ENCODE measurements at regions not wholly inside any gene's neighbourhood (a gene's known extent, or its start where the extent isn't known, plus 50 kb on each side); places are given as distances from the start of the nearest gene placed in this dataset.

DNA sequence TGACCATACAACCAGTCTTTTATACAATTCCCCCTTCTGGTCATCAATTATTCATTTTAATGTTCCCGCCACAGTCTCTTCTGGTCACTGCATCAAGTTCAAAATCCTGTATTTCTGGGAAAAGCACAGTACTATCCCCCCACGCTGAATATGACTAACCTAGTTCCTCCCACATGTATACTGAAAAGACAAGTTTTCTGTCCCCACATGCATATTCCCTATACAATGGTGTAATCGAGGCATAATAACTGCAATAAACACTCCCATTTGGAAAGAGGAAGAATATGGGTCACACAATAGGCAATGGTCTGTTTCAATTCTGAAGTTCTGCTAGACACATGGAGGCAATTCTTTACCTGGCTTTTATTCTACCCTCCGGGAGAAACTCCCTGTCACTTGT, 344.9 kb downstream of the EFNA5 start:
- H3K36me3 ChIP-seq, result no peaks in the 10 kb centered on the region
- TF ChIP-seq, protein P1, sequence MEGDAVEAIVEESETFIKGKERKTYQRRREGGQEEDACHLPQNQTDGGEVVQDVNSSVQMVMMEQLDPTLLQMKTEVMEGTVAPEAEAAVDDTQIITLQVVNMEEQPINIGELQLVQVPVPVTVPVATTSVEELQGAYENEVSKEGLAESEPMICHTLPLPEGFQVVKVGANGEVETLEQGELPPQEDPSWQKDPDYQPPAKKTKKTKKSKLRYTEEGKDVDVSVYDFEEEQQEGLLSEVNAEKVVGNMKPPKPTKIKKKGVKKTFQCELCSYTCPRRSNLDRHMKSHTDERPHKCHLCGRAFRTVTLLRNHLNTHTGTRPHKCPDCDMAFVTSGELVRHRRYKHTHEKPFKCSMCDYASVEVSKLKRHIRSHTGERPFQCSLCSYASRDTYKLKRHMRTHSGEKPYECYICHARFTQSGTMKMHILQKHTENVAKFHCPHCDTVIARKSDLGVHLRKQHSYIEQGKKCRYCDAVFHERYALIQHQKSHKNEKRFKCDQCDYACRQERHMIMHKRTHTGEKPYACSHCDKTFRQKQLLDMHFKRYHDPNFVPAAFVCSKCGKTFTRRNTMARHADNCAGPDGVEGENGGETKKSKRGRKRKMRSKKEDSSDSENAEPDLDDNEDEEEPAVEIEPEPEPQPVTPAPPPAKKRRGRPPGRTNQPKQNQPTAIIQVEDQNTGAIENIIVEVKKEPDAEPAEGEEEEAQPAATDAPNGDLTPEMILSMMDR (IDR thresholded peaks at IDR 0.05 in 4 of 5, conservative IDR thresholded peaks at IDR 0.05 in 1 of 5), result no peak
- no peak for TF ChIP-seq POLR2A (IDR thresholded peaks at IDR 0.05)
- no peaks in the 10 kb centered on the region for H3K27me3 ChIP-seq
- ATAC-seq (no peak), DNase-seq (no peak)
- H3K4me1 ChIP-seq, result no peaks in the 10 kb centered on the region
- H3K4me3 ChIP-seq, result no peak overlapping the region
- no peak overlapping the region for H3K27ac ChIP-seq
- intact Hi-C loops (cut with DNase I; ENCODE audit: low total_unique reads) (no loop called here), in situ Hi-C loops (cut with MboI; ENCODE audit: low sequenced_read_pairs in 4 of 4) (no loop called here)
- no peaks in the 10 kb centered on the region for H3K9me3 ChIP-seq

DNA sequence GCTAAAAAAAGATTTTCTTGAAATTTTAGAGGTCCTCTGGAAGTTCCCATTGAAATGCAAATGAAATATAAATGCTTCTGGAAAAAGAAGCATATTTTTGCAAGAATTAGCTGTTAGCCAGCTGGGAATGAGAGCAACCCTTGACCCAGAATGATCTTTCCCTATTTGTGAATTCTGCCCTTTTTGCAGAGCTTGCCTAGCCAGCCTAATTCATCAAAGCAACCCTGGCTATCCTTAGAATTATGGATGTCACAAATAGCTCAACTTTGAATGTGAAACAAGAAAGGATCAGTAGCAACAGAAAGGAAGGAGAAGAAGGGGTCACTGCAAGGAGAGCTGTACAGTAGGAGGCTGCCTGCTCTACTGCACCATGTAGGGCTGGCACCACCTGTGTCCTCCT, 345.9 kb downstream of the EFNA5 start:
- Histone ChIP-seq H3K27ac (no peak overlapping the region), H3K4me1 (no peaks in the 10 kb centered on the region), H3K27me3 (no peaks in the 10 kb centered on the region), H3K4me3 (no peak overlapping the region), H3K36me3 (no peaks in the 10 kb centered on the region), H3K9me3 (no peaks in the 10 kb centered on the region)
- in situ Hi-C loops (cut with MboI; ENCODE audit: low sequenced_read_pairs in 4 of 4) (no loop called here), intact Hi-C loops (cut with DNase I; ENCODE audit: low total_unique reads) (no loop called here)
- ATAC-seq (no peak), DNase-seq (no peak)
- no peak for TF ChIP-seq POLR2A (IDR thresholded peaks at IDR 0.05)
- TF ChIP-seq, protein P1 (IDR thresholded peaks at IDR 0.05 in 4 of 5, conservative IDR thresholded peaks at IDR 0.05 in 1 of 5), result no peak

DNA sequence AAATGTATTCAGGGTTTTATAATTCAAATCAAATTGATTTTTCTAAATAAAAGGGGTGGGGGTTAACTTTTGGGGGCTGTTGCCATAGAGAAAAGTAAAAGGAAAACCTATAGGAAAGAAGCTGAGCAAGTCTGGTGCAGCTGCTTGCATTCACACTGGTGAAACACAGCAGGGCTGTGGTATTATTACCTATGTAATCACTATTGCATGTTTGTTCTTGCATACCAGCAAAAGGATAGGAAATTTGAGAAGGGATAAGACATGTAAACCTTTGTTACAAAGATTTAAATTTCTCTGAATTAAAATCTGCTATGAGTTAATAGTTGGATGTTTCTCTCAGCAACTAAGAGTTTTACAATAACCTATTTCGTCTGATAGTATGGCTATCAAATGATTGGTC, 346.7 kb downstream of the EFNA5 start:
- TF ChIP-seq, protein P1 (IDR thresholded peaks at IDR 0.05 in 4 of 5, conservative IDR thresholded peaks at IDR 0.05 in 1 of 5), result no peak
- no peak for TF ChIP-seq POLR2A (IDR thresholded peaks at IDR 0.05)
- intact Hi-C loops (cut with DNase I; ENCODE audit: low total_unique reads), result no loop called here
- no peaks in the 10 kb centered on the region for H3K9me3 ChIP-seq
- H3K4me1 ChIP-seq, result no peaks in the 10 kb centered on the region
- H3K27me3 ChIP-seq, result no peaks in the 10 kb centered on the region
- no peaks in the 10 kb centered on the region for H3K36me3 ChIP-seq
- no peak overlapping the region for H3K4me3 ChIP-seq
- no peak for DNase-seq
- no peak overlapping the region for H3K27ac ChIP-seq
- no peak for ATAC-seq
- in situ Hi-C loops (cut with MboI; ENCODE audit: low sequenced_read_pairs in 4 of 4), result no loop called here

DNA sequence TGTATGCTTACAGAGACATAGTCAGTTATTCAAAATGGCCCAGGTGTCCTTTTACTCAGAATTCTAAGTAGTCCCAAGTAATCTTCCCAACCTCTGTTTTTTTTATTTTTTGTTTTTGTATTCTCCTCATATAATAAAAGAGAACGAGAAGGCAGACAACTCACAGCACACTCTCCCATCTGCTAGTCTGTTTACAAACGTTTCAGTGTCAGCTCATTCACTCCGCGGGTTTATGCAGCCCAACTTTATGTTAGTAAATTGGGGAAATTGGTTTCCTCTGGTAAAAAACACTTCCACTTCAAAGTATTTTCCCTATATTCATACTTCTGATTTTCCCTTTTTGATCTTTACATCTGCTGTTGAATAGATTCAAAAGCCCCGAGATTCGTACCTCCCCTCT, 347.2 kb downstream of the EFNA5 start:
- ATAC-seq, result no peak
- in situ Hi-C loops (cut with MboI; ENCODE audit: low sequenced_read_pairs in 4 of 4), result no loop called here

DNA sequence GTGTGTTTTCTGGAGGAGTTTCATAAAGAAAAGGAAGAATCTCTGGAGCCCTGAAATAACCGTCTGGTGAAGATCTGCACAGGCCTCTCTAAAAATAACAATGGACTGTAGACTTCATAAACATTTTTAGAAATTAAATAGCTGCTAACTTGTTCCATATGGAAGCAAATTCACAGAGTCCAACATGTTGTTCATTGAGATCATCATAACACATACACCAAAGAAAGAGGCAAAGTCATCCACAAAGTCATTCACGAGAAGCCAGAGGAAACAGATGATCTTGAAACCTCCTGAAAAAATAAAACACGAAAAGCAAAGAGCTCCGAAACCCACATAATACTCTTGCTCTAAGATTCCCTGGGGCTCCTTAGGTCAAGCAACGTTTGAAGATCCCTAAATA, 347.8 kb downstream of the EFNA5 start:
- TF ChIP-seq POLR2A (IDR thresholded peaks at IDR 0.05), result no peak
- TF ChIP-seq, protein P1 (IDR thresholded peaks at IDR 0.05 in 4 of 5, conservative IDR thresholded peaks at IDR 0.05 in 1 of 5), result no peak
- H3K9me3 ChIP-seq, result no peaks in the 10 kb centered on the region
- intact Hi-C loops (cut with DNase I; ENCODE audit: low total_unique reads), result no loop called here
- no peaks in the 10 kb centered on the region for H3K36me3 ChIP-seq
- H3K4me1 ChIP-seq, result no peaks in the 10 kb centered on the region
- in situ Hi-C loops (cut with MboI; ENCODE audit: low sequenced_read_pairs in 4 of 4), result no loop called here
- no peak overlapping the region for H3K27ac ChIP-seq
- no peaks in the 10 kb centered on the region for H3K27me3 ChIP-seq
- no peak overlapping the region for H3K4me3 ChIP-seq
- no peak for ATAC-seq
- no peak for DNase-seq

More for the DNA sequence above, 347.2 kb downstream of the EFNA5 start:
- H3K4me1 ChIP-seq, result no peaks in the 10 kb centered on the region
- no peaks in the 10 kb centered on the region for H3K9me3 ChIP-seq
- no peaks in the 10 kb centered on the region for H3K36me3 ChIP-seq
- no peaks in the 10 kb centered on the region for H3K27me3 ChIP-seq
- DNase-seq, result no peak
- H3K4me3 ChIP-seq, result no peak overlapping the region
- intact Hi-C loops (cut with DNase I; ENCODE audit: low total_unique reads), result no loop called here
- H3K27ac ChIP-seq, result no peak overlapping the region
- TF ChIP-seq, protein P1 (IDR thresholded peaks at IDR 0.05 in 4 of 5, conservative IDR thresholded peaks at IDR 0.05 in 1 of 5), result no peak
